ENCODE measurements at regions not wholly inside any gene's neighbourhood (a gene's known extent, or its start where the extent isn't known, plus 50 kb on each side); places are given as distances from the start of the nearest gene placed in this dataset.

- H3K4me3 Mint-ChIP-seq: no peak overlapping the region
- no peak overlapping the region for H2AFZ ChIP-seq (ENCODE audit: low read length)
Measured at GRCh38 chr4:56200275-56200674, 187.0 kb downstream of the AASDH start.

More at GRCh38 chr4:56200275-56200674, 187.0 kb downstream of the AASDH start:
- WGBS (ENCODE audit: extremely low coverage, insufficient read length, low lambda C conversion rate): no CpG with 5 or more reads among the region's 1 CpG
- Histone ChIP-seq H3K23me2 (ENCODE audit: insufficient read length, low read depth, low read length, poor library complexity, severe bottlenecking) (no peaks in the 10 kb centered on the region), H3K4me2 (ENCODE audit: insufficient read depth, insufficient read length, low read length) (no peak overlapping the region), H3K27me3 (ENCODE audit: insufficient read depth, low read length) (no peaks in the 10 kb centered on the region), H3K79me2 (ENCODE audit: insufficient read depth, low read length) (no peaks in the 10 kb centered on the region), H3T11ph (ENCODE audit: low read length) (no peak overlapping the region), H2BK120ac (ENCODE audit: low read depth, low read length, poor library complexity, severe bottlenecking) (no peak overlapping the region), H2BK20ac (ENCODE audit: low read depth, low read length, poor library complexity, severe bottlenecking) (no peak overlapping the region), H3K23ac (ENCODE audit: insufficient read length, low read depth, low read length) (no peak overlapping the region), H4K8ac (replicated peaks; ENCODE audit: insufficient read length, low read depth, low read length) (no peak overlapping the region), H3K14ac (ENCODE audit: insufficient read depth, low read length) (no peak overlapping the region), H3K27ac (ENCODE audit: insufficient read length, low read depth, low read length) (no peak overlapping the region), H3K9me3 (ENCODE audit: control insufficient read depth, low read depth, low read length) (no peaks in the 10 kb centered on the region), H4K20me1 (ENCODE audit: control insufficient read depth, insufficient read depth, insufficient read length) (no peaks in the 10 kb centered on the region), H3K18ac (ENCODE audit: insufficient read length, low read depth, low read length) (no peak overlapping the region), H3K56ac (ENCODE audit: insufficient read length, low read depth, low read length) (no peak overlapping the region), H3K4me1 (ENCODE audit: insufficient read depth, low read length) (no peaks in the 10 kb centered on the region), H4K5ac (ENCODE audit: insufficient read length, low read depth, low read length) (no peak overlapping the region), H3K79me1 (ENCODE audit: insufficient read depth, low read depth, low read length, poor library complexity, severe bottlenecking) (no peaks in the 10 kb centered on the region), H2AK5ac (ENCODE audit: insufficient read length, low read length) (no peak overlapping the region), H3K4ac (ENCODE audit: low read depth, low read length) (no peak overlapping the region), H2BK12ac (ENCODE audit: insufficient read length, low read depth, low read length) (no peak overlapping the region), H2BK5ac (ENCODE audit: insufficient read length, low read length) (no peak overlapping the region), H2BK15ac (ENCODE audit: low read depth, low read length) (no peak overlapping the region), H4K91ac (ENCODE audit: insufficient read length, low read depth, low read length) (no peak overlapping the region), H3K9ac (ENCODE audit: extremely low read depth, insufficient read length, low read length) (no peak overlapping the region)
- H3K27me3 Mint-ChIP-seq (ENCODE audit: low read depth): peaks cover 23% of the 10 kb centered on the region
- TF ChIP-seq CTCF (conservative IDR thresholded peaks at IDR 0.05): no peak
- H3K4me1 Mint-ChIP-seq: no peaks in the 10 kb centered on the region
- H3K36me3 Mint-ChIP-seq (ENCODE audit: insufficient read depth in 1 of 3, low read depth in 3 of 3): no peaks in the 10 kb centered on the region; a peak in 1 of 7 replicates
- no peaks in the 10 kb centered on the region for H3K9me3 Mint-ChIP-seq
- H3K27ac Mint-ChIP-seq: no peak overlapping the region
- no peak for DNase-seq

Measured in H9 (cell line).